Pancreas (tissue), 10 donors: ENCODE measurements at regions not wholly inside any gene's neighbourhood (a gene's known extent, or its start where the extent isn't known, plus 50 kb on each side); places are given as distances from the start of the nearest gene placed in this dataset.

Source experiments
- ATAC-seq, 4 donors: fragments of 200-7000 bp; cut with Tn5 transposase; one replicate each; pipeline versions ENCODE4 v1.8.0 to v1.9.1; 2020; ENCODE audit warnings: mild to moderate bottlenecking in 4 of 4, moderate library complexity in 4 of 4
- DNase-seq, 6 donors: peaks; one replicate each; pipeline ENCODE4 v3.0.0-alpha.2; 2020
- FAIRE-seq: peaks from 2 replicates; lab custom pipeline; 2012; peaks lifted over from hg19 to GRCh38; lab: Jason Lieb, UNC
- H3K27ac ChIP-seq, 4 donors: fragments of 200-600 bp; sonication (generic); 1 replicate in 3 of 4; 2 replicates in 1 of 4; pipeline versions ENCODE4 v1.5.0 to v1.8.0; 2020
- H3K27me3 ChIP-seq, 4 donors: fragments of 200-600 bp; one replicate each; pipeline ENCODE4 v1.8.0; 2021
- H3K36me3 ChIP-seq, 3 donors: fragments of 200-600 bp; sonication (generic) in 1 of 3; one replicate each; pipeline versions ENCODE4 v1.5.0 to v1.8.0; 2020 to 2021
- H3K4me1 ChIP-seq, 3 donors: fragments of 200-600 bp; one replicate each; pipeline ENCODE4 v1.8.0; 2021
- H3K4me3 ChIP-seq, 4 donors: fragments of 200-600 bp; sonication (generic) in 2 of 4; one replicate each; pipeline versions ENCODE4 v1.5.0 to v1.8.0; 2020 to 2021
- H3K9me3 ChIP-seq, 4 donors: fragments of 200-600 bp; one replicate each; pipeline ENCODE4 v1.8.0; 2021
- WGBS, 2 donors: extraction: QIAGEN DNeasy Blood & Tissue Kit; methylation state at CpG; one replicate each; pipeline ENCODE4 v1.1.7; 2013; 5-methylcytosine and 5-hydroxymethylcytosine counted together
- intact Hi-C, 3 donors: fragments of 100-400 bp; cut with DNase I; formaldehyde crosslinking; loops; one replicate each; pipeline versions ENCODE4 v1.11.1 to v1.14.2; 2022
- TF ChIP-seq, protein P1 (sequence below), 4 donors: fragments of 200-600 bp; sonication (generic) in 3 of 4; IDR thresholded peaks; one replicate each; pipeline versions ENCODE4 v1.5.0 to v1.8.0; 2021; ENCODE audit warnings: antibody characterized with exemption in 4 of 4
- donor health status: healthy with polysubstance abuse.
- donor health status: DM: no; HTN: no; CAD: no; lungs with moderate emphysema.
- donor health status: DM: no; HTN: no; CAD: no.
- donor health status: control.
- donor health status: control.
- donor health status: Bipolar disorder and iron deficiency.
- donor health status: DM: yes; HTN: yes; CAD: no.
- donor health status: DM: no; HTN: no; CAD: no.
- donor health status: DM: no; HTN: no; CAD: no.
- donor health status: DM: yes; HTN: yes; CAD: no.

DNA sequence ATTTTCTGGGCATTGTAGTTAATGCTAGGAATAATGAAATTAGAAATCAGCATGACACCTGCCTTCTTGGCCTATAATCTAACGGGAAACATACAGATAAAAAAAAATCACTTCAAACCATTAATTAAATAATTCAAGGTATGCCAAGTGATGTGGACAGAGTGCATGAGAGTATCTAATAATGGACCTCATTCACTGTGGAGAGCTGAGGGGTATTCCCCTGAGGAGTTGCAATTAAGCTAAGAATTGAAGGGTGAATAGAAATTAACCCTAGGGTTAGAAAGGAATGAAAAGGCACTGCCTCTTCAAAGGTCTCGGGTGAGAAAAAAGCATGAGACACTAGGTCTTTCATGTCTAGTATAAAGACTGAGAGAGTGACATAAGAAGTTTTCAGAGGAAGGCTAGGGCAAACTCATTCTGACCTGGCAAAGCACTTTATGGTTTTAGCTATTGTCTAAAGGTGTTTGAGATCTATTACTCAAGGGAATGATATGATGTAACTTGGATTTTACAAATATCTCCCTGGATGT, 466.1 kb downstream of the KCNT2 start:
- intact Hi-C loops: no loop called here
- H3K27me3 ChIP-seq: no peaks in the 10 kb centered on the region
- H3K36me3 ChIP-seq: no peaks in the 10 kb centered on the region
- H3K27ac ChIP-seq: no peak overlapping the region
- H3K4me1 ChIP-seq: no peaks in the 10 kb centered on the region
- ATAC-seq (no peak), FAIRE-seq (no peak), DNase-seq (no peak)
- TF ChIP-seq, protein P1, sequence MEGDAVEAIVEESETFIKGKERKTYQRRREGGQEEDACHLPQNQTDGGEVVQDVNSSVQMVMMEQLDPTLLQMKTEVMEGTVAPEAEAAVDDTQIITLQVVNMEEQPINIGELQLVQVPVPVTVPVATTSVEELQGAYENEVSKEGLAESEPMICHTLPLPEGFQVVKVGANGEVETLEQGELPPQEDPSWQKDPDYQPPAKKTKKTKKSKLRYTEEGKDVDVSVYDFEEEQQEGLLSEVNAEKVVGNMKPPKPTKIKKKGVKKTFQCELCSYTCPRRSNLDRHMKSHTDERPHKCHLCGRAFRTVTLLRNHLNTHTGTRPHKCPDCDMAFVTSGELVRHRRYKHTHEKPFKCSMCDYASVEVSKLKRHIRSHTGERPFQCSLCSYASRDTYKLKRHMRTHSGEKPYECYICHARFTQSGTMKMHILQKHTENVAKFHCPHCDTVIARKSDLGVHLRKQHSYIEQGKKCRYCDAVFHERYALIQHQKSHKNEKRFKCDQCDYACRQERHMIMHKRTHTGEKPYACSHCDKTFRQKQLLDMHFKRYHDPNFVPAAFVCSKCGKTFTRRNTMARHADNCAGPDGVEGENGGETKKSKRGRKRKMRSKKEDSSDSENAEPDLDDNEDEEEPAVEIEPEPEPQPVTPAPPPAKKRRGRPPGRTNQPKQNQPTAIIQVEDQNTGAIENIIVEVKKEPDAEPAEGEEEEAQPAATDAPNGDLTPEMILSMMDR (IDR thresholded peaks at IDR 0.05): no peak
- H3K4me3 ChIP-seq: no peak overlapping the region
- no peaks in the 10 kb centered on the region for H3K9me3 ChIP-seq
- WGBS, 2 donors: 42 to 47% methylated on average over 2 of the region's 2 CpGs

DNA sequence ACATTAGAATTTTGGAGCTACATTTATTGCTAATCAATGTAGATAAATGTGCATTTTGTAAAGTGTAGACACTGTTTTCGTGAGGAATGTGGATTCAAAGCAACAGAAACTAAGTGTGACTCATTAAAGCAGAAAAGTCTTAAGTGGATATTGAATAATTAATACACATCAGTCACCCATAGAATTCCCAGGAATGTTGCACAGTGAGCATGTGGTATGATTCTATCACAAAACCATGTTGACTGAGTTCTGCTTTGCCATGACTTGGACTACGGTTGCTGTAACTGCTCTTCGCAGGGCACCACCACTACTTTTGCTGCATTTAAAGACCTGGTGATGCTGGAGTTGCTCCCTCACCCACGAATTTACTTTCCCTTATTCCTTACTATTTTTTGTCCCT, 471.8 kb downstream of the KCNT2 start:
- Histone ChIP-seq H3K4me3 (no peak overlapping the region), H3K27me3 (no peaks in the 10 kb centered on the region), H3K9me3 (no peaks in the 10 kb centered on the region), H3K36me3 (no peaks in the 10 kb centered on the region), H3K27ac (no peak overlapping the region), H3K4me1 (no peaks in the 10 kb centered on the region)
- 68 to 75% methylated on average over 4 of the region's 4 CpGs for WGBS, 2 donors
- TF ChIP-seq, protein P1 (IDR thresholded peaks at IDR 0.05): no peak
- ATAC-seq: no peak
- FAIRE-seq: no peak
- intact Hi-C loops: no loop called here
- no peak for DNase-seq

DNA sequence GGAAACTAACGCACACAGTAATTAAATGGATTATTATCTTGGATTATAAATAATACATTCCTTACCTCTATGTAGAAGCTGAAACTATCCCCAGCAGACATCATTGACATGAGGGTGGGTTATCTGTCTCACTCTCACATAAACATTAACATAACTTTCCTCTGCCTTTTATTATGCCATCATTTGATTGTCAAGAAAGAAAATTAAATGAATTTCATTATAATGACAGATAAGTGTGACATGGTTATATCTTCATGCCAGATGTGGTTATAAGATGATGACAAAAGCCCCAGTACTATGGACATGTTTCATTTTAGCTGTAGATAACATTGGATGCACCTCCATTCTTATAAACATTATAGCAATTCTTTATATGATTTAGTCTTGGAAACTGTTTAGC, 476.5 kb downstream of the KCNT2 start:
- no peak overlapping the region for H3K4me3 ChIP-seq
- no peak for DNase-seq
- ATAC-seq: no peak
- H3K4me1 ChIP-seq: no peaks in the 10 kb centered on the region
- intact Hi-C loops: no loop called here
- no peak overlapping the region for H3K27ac ChIP-seq
- no peaks in the 10 kb centered on the region for H3K36me3 ChIP-seq
- H3K27me3 ChIP-seq: no peaks in the 10 kb centered on the region
- TF ChIP-seq, protein P1 (IDR thresholded peaks at IDR 0.05): no peak
- WGBS, 2 donors: 42 to 76% methylated on average over 1 of the region's 1 CpG
- no peaks in the 10 kb centered on the region for H3K9me3 ChIP-seq
- FAIRE-seq: no peak

DNA sequence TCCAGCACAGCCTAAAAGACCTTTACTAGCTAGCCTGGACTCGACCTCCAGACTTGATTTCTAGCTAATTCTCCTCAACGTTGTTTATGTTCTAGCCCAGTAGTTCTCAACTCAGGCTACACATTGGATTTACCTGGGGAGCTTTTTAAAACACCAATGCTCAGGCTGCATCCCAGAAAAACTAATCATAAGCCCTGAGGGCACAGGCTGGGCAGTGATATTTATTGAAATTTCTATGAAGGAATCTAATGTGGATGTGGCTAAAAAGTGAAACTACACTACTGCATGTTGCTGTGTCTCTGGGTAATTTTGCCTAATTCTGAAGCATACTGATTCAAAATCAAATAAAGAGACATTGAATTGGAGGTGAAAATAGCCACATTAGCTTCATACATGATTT, 479.4 kb downstream of the KCNT2 start:
- ATAC-seq: no peak
- H3K36me3 ChIP-seq: no peaks in the 10 kb centered on the region
- FAIRE-seq: no peak
- DNase-seq: no peak
- no peaks in the 10 kb centered on the region for H3K9me3 ChIP-seq
- H3K4me3 ChIP-seq: no peak overlapping the region
- no peak overlapping the region for H3K27ac ChIP-seq
- intact Hi-C loops: no loop called here
- no peaks in the 10 kb centered on the region for H3K27me3 ChIP-seq
- 35 to 57% methylated on average over 2 of the region's 2 CpGs for WGBS, 2 donors
- TF ChIP-seq, protein P1 (IDR thresholded peaks at IDR 0.05): no peak
- no peaks in the 10 kb centered on the region for H3K4me1 ChIP-seq

DNA sequence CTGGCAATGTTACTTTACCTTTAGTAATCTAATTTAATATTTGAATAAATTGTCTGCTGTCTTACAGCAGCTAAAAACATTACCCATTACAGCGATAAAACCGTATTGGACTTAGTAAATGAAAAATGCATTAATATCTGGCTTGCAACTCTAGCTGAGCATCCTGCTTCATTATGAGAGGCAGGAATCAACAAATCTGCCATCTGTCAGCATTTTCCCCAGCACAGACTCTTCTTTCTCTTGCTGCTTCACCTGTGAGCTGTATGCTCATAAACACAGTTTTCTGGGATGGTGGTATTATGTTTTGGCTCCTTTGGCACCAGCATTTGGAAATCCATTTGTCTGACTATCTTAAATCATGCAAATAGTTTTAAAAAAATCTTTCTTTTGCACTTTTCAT, 487.1 kb downstream of the KCNT2 start:
- 65 to 67% methylated on average over 2 of the region's 2 CpGs for WGBS, 2 donors
- H3K9me3 ChIP-seq: no peaks in the 10 kb centered on the region
- no peak overlapping the region for H3K4me3 ChIP-seq
- DNase-seq (no peak), FAIRE-seq (no peak), ATAC-seq (no peak)
- no peaks in the 10 kb centered on the region for H3K36me3 ChIP-seq
- no peaks in the 10 kb centered on the region for H3K4me1 ChIP-seq
- intact Hi-C loops: no loop called here
- no peaks in the 10 kb centered on the region for H3K27me3 ChIP-seq
- H3K27ac ChIP-seq: no peak overlapping the region
- TF ChIP-seq, protein P1 (IDR thresholded peaks at IDR 0.05): no peak
